Mononuclear cell (primary cell): ENCODE measurements at regions not wholly inside any gene's neighbourhood (a gene's known extent, or its start where the extent isn't known, plus 50 kb on each side); places are given as distances from the start of the nearest gene placed in this dataset.

Source experiments
- H3K27me3 ChIP-seq: 2 replicates; pipeline ENCODE4 v1.6.0; 2011; ENCODE audit warnings: low read length, control low read depth; ENCODE audit not compliant: insufficient read depth
- H3K4me1 ChIP-seq: 2 replicates; pipeline ENCODE4 v1.5.1; 2011; ENCODE audit warnings: mild to moderate bottlenecking, low read length, control low read depth; ENCODE audit not compliant: insufficient read depth
- H3K4me3 ChIP-seq: 2 replicates; pipeline ENCODE4 v1.5.1; 2011; ENCODE audit warnings: mild to moderate bottlenecking, low read length, moderate library complexity
- H3K9me3 ChIP-seq: 2 replicates; pipeline ENCODE4 v1.5.1; 2011; ENCODE audit warnings: low read depth, mild to moderate bottlenecking, control low read depth, low read length

- no peaks in the 10 kb centered on the region for H3K4me1 ChIP-seq
- no peaks in the 10 kb centered on the region for H3K9me3 ChIP-seq
- H3K27me3 ChIP-seq: no peaks in the 10 kb centered on the region
- no peak overlapping the region for H3K4me3 ChIP-seq
Measured at GRCh38 chr20:60820918-60821317, 431.1 kb upstream of the CDH4 start.

DNA sequence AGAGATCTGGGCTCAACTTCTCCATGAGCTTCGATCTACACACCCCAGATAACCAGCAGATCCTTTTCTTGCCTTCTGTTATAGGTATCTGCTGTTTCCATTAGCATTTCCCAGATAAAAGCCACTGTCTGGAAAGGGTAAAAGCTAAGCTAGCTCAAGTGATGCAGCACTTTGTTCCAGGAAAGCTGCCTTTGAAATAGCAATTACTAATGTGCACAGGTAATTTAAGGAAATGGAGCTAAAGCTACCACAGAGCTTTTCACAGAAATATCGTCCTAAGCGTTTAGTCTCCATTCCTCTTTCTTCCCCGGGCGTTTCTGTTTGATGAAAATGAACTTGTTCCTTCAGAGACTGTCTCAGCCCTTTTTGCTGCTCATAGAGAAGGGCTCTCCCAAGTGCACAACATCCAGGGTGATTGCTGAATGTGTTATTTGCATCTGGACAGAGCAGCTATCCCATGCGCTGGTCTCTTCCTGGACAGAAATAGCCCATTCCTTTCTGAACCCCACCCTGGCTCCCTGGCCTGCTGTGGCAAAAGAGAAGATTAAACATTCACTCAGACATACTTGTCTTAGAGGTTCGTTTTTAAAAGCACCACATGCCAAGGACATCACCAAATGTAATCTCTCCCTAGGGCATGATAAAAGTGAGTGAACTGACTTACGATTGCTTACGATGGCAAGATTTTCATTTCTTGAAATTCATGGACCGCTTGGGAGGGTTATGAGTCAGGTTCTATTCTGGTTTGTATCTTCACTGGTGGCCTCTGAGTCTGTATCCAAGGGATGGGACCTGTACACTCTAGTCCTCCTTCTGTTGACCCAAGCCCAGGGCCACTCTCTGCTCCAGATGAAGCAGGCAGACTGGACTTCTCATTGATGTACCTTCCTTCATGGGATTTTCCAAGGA, 429.1 kb upstream of the CDH4 start:
- Histone ChIP-seq H3K4me1 (no peaks in the 10 kb centered on the region), H3K4me3 (no peak overlapping the region), H3K27me3 (no peaks in the 10 kb centered on the region)

DNA sequence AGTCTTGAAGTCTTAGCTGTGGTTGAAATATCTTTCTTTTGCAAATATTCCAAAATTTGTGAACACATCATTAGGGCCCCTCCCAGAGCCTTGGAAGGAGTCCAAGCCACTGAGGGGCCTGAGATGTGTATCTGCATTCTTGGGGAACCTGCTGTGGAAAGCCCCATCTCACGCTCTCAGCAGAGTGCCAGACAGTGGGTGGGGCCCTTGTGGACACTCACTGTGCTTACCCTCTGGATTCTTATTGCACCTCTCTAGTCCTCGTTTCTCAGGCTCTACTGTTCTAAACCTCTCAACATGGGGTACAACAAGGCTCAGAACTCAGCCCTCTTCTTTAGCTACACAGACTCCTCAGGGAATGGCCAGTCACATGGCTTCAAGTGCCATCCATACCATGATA, 416.2 kb upstream of the CDH4 start:
- Histone ChIP-seq H3K27me3 (no peaks in the 10 kb centered on the region), H3K9me3 (no peaks in the 10 kb centered on the region), H3K4me3 (no peak overlapping the region), H3K4me1 (no peaks in the 10 kb centered on the region)

More for the DNA sequence above, 429.1 kb upstream of the CDH4 start:
- H3K9me3 ChIP-seq: no peaks in the 10 kb centered on the region

DNA sequence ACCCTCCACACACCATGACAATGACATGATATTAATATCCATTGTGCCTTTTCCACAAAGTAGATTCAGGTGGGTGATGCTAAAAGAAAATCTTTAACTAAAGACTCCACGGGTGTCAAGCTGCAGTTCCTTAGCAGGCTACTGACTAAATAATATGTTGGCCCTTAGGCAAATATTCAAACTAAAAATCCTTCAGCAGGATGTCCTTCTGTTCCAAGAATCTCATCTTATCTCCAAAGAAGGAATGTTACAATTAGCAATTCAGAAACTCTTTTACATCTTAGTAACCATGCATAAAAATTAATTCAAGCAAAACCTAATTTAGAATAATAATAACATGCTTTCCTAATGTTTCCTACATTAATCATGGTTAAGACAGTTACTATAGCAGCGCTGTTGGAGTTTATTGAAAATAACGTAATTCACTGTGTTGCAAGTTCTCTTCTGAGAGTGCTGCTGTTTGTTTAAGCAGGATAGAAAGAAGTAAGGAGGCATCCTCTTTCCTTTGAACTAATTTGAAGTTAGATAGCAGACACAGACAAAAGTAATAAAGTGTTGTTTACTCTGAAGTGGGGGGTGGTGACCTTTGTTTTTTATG, 414.8 kb upstream of the CDH4 start:
- Histone ChIP-seq H3K4me3 (no peak overlapping the region), H3K27me3 (no peaks in the 10 kb centered on the region), H3K9me3 (no peaks in the 10 kb centered on the region), H3K4me1 (no peaks in the 10 kb centered on the region)

GRCh38 chr20:60838297-60838696, 413.8 kb upstream of the CDH4 start:
- no peaks in the 10 kb centered on the region for H3K27me3 ChIP-seq
- H3K4me1 ChIP-seq: no peaks in the 10 kb centered on the region
- no peak overlapping the region for H3K4me3 ChIP-seq
- H3K9me3 ChIP-seq: no peaks in the 10 kb centered on the region

- Histone ChIP-seq H3K9me3 (no peaks in the 10 kb centered on the region), H3K27me3 (no peaks in the 10 kb centered on the region), H3K4me3 (no peak overlapping the region), H3K4me1 (no peaks in the 10 kb centered on the region)
Measured at GRCh38 chr20:60840971-60841370, 411.1 kb upstream of the CDH4 start.

DNA sequence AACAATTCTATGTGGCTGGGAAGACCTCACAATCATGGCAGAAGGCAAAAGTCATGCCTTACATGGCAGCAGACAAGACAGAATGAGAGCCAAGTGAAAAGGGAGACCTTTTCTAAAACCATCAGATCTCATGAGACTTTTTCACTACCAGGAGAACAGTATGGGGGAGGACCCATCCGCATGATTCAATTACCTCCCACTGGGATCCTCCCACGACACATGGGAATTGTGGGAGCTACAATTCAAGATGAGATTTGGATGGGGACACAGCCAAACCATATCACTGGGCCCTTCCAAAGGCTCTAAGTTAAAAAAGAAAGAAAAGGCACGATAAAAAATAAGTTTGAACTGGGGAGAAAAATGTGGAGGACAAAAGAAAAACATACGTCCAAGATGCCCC, 406.9 kb upstream of the CDH4 start:
- no peaks in the 10 kb centered on the region for H3K4me1 ChIP-seq
- H3K27me3 ChIP-seq: no peaks in the 10 kb centered on the region
- H3K4me3 ChIP-seq: no peak overlapping the region
- no peaks in the 10 kb centered on the region for H3K9me3 ChIP-seq

- H3K27me3 ChIP-seq: no peaks in the 10 kb centered on the region
- no peak overlapping the region for H3K4me3 ChIP-seq
- no peaks in the 10 kb centered on the region for H3K9me3 ChIP-seq
- H3K4me1 ChIP-seq: no peaks in the 10 kb centered on the region
Measured at GRCh38 chr20:60851826-60852704, 400.0 kb upstream of the CDH4 start.

GRCh38 chr20:60857708-60858107, 394.4 kb upstream of the CDH4 start:
- no peak overlapping the region for H3K4me3 ChIP-seq
- H3K27me3 ChIP-seq: no peaks in the 10 kb centered on the region
- H3K4me1 ChIP-seq: no peaks in the 10 kb centered on the region
- no peaks in the 10 kb centered on the region for H3K9me3 ChIP-seq

DNA sequence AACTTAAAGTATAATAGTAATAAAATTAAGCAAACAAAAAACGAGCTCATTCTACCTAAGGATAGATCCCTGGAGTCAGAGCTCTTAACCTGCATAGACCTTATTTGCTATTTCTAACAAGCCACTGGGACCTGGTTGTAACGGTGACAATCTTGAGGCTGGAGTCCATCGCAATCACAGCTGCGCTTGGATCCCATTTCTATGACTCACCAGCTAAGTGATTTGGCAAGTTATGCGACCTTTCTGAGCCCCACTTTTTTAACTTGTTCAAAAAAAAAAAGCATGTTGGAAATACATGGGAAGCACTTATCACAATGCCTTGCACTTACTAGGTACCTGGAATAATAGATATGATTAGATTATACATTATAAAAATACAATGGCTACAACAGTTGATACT, 389.5 kb upstream of the CDH4 start:
- Histone ChIP-seq H3K4me3 (no peak overlapping the region), H3K27me3 (no peaks in the 10 kb centered on the region), H3K4me1 (no peaks in the 10 kb centered on the region), H3K9me3 (no peaks in the 10 kb centered on the region)

- H3K4me3 ChIP-seq: no peak overlapping the region
- no peaks in the 10 kb centered on the region for H3K4me1 ChIP-seq
- H3K9me3 ChIP-seq: no peaks in the 10 kb centered on the region
- H3K27me3 ChIP-seq: no peaks in the 10 kb centered on the region
Measured at GRCh38 chr20:60863548-60863947, 388.5 kb upstream of the CDH4 start.

- H3K27me3 ChIP-seq: no peaks in the 10 kb centered on the region
- H3K4me1 ChIP-seq: no peaks in the 10 kb centered on the region
- no peaks in the 10 kb centered on the region for H3K9me3 ChIP-seq
- H3K4me3 ChIP-seq: no peak overlapping the region
Measured at GRCh38 chr20:60867589-60867988, 384.5 kb upstream of the CDH4 start.

DNA sequence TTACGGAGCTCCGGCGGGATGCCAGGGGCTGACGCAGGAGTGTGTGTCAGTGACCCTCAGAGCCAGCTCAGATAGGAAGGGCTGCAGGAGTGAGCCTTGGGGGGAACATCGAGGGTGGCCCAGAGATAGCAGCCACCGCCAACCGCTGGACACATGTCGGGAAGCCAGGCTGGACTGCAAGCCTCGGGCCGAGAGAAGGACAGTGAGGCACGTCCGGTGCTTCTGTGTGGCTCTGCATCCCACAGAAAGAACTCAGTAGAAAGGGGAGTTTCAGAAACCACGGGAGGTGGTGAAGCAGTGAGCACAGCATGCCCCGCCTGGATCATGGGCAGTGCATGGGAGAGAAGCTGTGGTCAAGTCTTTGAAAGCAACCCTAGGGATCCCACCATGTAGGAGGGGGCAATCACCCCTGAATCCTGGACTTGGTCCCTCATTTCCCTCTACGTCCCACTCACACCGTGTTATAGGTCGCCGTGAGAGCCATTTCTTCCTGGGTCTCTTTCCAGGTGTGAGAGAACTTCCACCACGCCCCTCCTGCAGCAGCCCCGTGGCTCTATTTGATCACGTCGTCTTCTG, 383.7 kb upstream of the CDH4 start:
- H3K27me3 ChIP-seq: no peaks in the 10 kb centered on the region
- H3K4me3 ChIP-seq: no peak overlapping the region
- H3K4me1 ChIP-seq: no peaks in the 10 kb centered on the region
- H3K9me3 ChIP-seq: no peaks in the 10 kb centered on the region

DNA sequence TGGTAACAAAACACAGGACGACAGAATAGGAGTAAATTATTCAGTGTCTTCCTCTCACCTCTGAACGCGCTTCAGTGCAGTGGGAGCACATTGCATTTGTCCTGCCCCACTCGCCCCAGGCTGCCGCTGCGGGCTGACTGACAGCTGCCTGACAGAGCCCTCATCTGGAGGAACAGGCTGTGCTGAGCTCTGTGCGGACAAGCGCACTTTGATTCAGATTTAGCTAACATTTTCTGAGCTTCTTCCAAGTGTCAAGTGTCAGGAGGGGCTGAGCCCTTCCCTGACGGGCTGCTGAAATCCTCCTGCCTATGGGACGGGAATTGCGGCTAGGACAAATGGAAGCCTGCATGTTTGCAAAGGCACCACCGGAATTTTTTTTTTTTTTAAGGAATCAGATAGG, 383.0 kb upstream of the CDH4 start:
- Histone ChIP-seq H3K4me1 (no peaks in the 10 kb centered on the region), H3K4me3 (no peak overlapping the region), H3K27me3 (no peaks in the 10 kb centered on the region), H3K9me3 (no peaks in the 10 kb centered on the region)

GRCh38 chr20:60869625-60870024, 382.4 kb upstream of the CDH4 start:
- Histone ChIP-seq H3K4me1 (no peaks in the 10 kb centered on the region), H3K4me3 (no peak overlapping the region), H3K9me3 (no peaks in the 10 kb centered on the region), H3K27me3 (no peaks in the 10 kb centered on the region)
